ENCODE measurements at regions not wholly inside any gene's neighbourhood (a gene's known extent, or its start where the extent isn't known, plus 50 kb on each side); places are given as distances from the start of the nearest gene placed in this dataset.

DNA sequence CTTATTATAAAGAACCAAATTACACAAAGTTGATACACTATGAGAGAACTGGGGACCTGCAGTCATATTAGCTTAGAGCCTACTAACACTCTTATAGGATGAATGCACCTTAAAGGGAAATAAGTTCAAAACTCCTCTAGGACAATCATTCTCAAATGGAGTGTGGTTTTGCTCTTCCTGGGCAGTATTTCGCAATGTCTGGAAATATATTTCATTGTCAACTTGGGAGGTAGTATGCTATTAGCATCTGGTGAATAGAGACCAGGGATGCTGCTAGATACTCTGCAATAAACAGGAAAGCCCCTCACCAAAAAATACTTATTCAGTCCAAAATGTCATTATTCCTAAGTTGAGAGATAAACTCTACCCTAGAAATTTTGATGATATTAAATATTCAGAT, 451.4 kb upstream of the ARPP21 start:
- H3K27ac ChIP-seq: no peak overlapping the region
- no peak overlapping the region for H3K4me3 ChIP-seq
- 81 to 85% methylated on average over 1 of the region's 1 CpG for WGBS, 2 donors
- DNase-seq: no peak
- no peaks in the 10 kb centered on the region for H3K36me3 ChIP-seq
- intact Hi-C loops (cut with DNase I): no loop called here
- TF ChIP-seq CTCF (IDR thresholded peaks at IDR 0.05): no peak
- no peaks in the 10 kb centered on the region for H3K4me1 ChIP-seq
- H3K27me3 ChIP-seq: no peaks in the 10 kb centered on the region
- H3K9me3 ChIP-seq: peaks cover 0 to 8% (median 0%) of the 10 kb centered on the region in 11 donors
- no peak for ATAC-seq

GRCh38 chr3:35194666-35195065, 444.7 kb upstream of the ARPP21 start:
- no peak for ATAC-seq
- no peaks in the 10 kb centered on the region for H3K9me3 ChIP-seq
- WGBS, 2 donors: 88 to 93% methylated on average over 1 of the region's 1 CpG
- intact Hi-C loops (cut with DNase I): no loop called here
- no peak overlapping the region for H3K27ac ChIP-seq
- no peaks in the 10 kb centered on the region for H3K27me3 ChIP-seq
- H3K4me3 ChIP-seq: no peak overlapping the region
- DNase-seq: no peak
- TF ChIP-seq CTCF (IDR thresholded peaks at IDR 0.05): no peak
- no peaks in the 10 kb centered on the region for H3K4me1 ChIP-seq
- no peaks in the 10 kb centered on the region for H3K36me3 ChIP-seq

DNA sequence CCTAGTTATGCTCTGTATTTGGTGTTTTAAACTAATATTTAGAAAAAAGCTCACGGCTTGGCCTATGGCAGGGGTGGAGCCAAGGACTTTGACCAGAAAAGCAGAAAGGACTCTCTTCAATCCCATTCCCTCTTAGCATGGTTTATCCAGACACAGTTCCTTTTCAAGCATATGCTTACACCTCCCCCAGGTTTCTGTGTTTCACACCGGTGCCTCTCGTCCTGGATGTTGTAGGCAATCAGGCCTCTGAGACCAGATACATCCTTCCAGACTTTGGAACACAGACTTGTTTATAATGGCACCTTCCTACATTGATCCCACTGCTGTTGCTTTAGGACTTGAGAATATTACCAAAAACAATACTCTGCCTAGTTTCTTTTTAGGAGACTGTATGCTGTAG, 440.5 kb upstream of the ARPP21 start:
- Histone ChIP-seq H3K36me3 (no peaks in the 10 kb centered on the region), H3K9me3 (no peaks in the 10 kb centered on the region), H3K27ac (no peak overlapping the region), H3K4me1 (no peaks in the 10 kb centered on the region), H3K4me3 (no peak overlapping the region), H3K27me3 (no peaks in the 10 kb centered on the region)
- DNase-seq: no peak
- no peak for ATAC-seq
- intact Hi-C loops (cut with DNase I): no loop called here
- TF ChIP-seq CTCF (IDR thresholded peaks at IDR 0.05): no peak
- WGBS, 2 donors: 85 to 90% methylated on average over 3 of the region's 3 CpGs

GRCh38 chr3:35200056-35200455, 439.3 kb upstream of the ARPP21 start:
- Histone ChIP-seq H3K4me1 (no peaks in the 10 kb centered on the region), H3K27ac (no peak overlapping the region), H3K36me3 (no peaks in the 10 kb centered on the region), H3K27me3 (no peaks in the 10 kb centered on the region), H3K9me3 (no peaks in the 10 kb centered on the region), H3K4me3 (no peak overlapping the region)
- TF ChIP-seq CTCF (IDR thresholded peaks at IDR 0.05): no peak
- ATAC-seq: no peak
- intact Hi-C loops (cut with DNase I): no loop called here
- DNase-seq: no peak

DNA sequence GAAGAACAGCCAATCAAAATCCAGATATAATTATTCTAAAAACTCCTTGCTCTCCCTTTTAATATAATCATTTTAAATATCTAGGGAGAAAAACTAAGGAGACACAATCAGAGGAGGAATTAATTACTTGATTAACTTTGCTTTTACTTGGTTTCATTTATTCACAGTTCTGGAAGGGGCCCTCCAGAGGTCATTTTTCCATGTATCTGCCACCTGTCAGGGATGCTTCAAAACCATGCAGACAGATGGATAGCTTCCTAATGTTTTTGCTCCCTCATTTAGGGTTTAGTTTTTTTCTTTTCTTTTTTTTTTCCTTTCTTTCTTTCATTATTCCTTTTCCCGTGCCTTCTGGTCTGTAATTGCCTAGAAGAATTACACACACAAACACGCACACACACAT, 438.1 kb upstream of the ARPP21 start:
- H3K4me3 ChIP-seq: no peak overlapping the region
- no peaks in the 10 kb centered on the region for H3K27me3 ChIP-seq
- H3K4me1 ChIP-seq: no peaks in the 10 kb centered on the region
- no peak overlapping the region for H3K27ac ChIP-seq
- H3K9me3 ChIP-seq: no peaks in the 10 kb centered on the region
- ATAC-seq (no peak), DNase-seq (no peak)
- intact Hi-C loops (cut with DNase I): no loop called here
- no peaks in the 10 kb centered on the region for H3K36me3 ChIP-seq
- 86 to 92% methylated on average over 2 of the region's 2 CpGs for WGBS, 2 donors
- TF ChIP-seq CTCF (IDR thresholded peaks at IDR 0.05): no peak

All from heart right ventricle (tissue), 16 donors.